ENCODE measurements at regions not wholly inside any gene's neighbourhood (a gene's known extent, or its start where the extent isn't known, plus 50 kb on each side); places are given as distances from the start of the nearest gene placed in this dataset.

DNA sequence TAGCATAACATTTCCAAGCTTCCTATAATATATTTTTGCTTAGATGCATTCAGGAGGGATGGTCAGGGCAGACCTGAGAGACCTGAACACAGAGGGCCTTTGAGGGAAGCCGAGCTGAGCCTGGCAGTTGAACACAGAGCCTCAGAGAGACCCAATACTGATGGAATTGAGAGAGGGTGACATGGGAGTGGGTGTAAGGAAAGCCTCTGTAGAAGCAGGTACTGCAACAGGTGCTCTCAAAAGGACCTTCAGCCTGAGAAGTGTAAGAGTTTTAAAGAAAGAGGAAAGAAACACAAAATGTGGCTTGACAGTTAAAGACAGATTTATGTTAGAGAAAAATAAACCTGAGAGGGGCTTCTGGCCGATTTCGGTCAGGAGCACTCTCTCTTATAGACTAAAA is 73.9 kb upstream of the PGBD5 start:
- TF ChIP-seq, protein P1, sequence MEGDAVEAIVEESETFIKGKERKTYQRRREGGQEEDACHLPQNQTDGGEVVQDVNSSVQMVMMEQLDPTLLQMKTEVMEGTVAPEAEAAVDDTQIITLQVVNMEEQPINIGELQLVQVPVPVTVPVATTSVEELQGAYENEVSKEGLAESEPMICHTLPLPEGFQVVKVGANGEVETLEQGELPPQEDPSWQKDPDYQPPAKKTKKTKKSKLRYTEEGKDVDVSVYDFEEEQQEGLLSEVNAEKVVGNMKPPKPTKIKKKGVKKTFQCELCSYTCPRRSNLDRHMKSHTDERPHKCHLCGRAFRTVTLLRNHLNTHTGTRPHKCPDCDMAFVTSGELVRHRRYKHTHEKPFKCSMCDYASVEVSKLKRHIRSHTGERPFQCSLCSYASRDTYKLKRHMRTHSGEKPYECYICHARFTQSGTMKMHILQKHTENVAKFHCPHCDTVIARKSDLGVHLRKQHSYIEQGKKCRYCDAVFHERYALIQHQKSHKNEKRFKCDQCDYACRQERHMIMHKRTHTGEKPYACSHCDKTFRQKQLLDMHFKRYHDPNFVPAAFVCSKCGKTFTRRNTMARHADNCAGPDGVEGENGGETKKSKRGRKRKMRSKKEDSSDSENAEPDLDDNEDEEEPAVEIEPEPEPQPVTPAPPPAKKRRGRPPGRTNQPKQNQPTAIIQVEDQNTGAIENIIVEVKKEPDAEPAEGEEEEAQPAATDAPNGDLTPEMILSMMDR (IDR thresholded peaks at IDR 0.05; ENCODE audit: poor library complexity, severe bottlenecking): no peak
- no peak for TF ChIP-seq MXI1 (conservative IDR thresholded peaks at IDR 0.05; ENCODE audit: poor library complexity, severe bottlenecking)
- H4K20me1 ChIP-seq (ENCODE audit: insufficient read depth): no peaks in the 10 kb centered on the region
- H3K9me3 ChIP-seq (ENCODE audit: low read length): no peaks in the 10 kb centered on the region
- no peaks in the 10 kb centered on the region for H3K79me2 ChIP-seq (replicated peaks; ENCODE audit: insufficient read depth, low read length)
- no peaks in the 10 kb centered on the region for H3K9me2 ChIP-seq (ENCODE audit: insufficient read depth, low read length)
- no peak overlapping the region for H3K9ac ChIP-seq (ENCODE audit: low read length)
- no peak overlapping the region for H3K27ac ChIP-seq (ENCODE audit: low read length)
- no peak overlapping the region for H3K4me2 ChIP-seq (ENCODE audit: low read length)
- no peaks in the 10 kb centered on the region for H3K36me3 ChIP-seq (ENCODE audit: insufficient read depth, low read length)
- no peaks in the 10 kb centered on the region for H3K27me3 ChIP-seq (ENCODE audit: insufficient read depth, low read depth, low read length)
- no peak overlapping the region for H3K4me3 ChIP-seq (ENCODE audit: low read length)
- no peaks in the 10 kb centered on the region for H3F3A ChIP-seq (ENCODE audit: insufficient read depth, low read length, poor library complexity, severe bottlenecking)
- H2AFZ ChIP-seq (ENCODE audit: low read depth, low read length): no peak overlapping the region

DNA sequence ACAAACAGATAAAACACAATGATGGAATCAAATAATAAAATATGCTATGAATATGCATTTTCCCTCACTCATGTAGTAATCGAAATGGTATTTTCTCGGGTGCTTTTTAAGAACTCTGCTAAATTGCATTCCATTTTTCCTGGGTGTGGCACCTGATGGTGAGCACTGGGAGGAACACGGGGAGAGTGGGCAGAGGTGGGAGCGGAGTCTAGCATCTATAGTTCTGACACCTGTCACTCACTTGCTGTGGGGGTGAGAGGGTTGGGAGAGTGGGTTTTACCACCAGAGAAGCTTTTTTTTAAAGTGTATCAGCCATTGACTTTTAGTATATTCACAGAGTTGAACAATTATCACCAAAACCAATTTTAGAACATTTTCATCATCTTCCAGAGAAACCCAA is 73.4 kb upstream of the PGBD5 start:
- Histone ChIP-seq H3K79me2 (replicated peaks; ENCODE audit: insufficient read depth, low read length) (no peaks in the 10 kb centered on the region), H3K9me3 (ENCODE audit: low read length) (no peaks in the 10 kb centered on the region)
- TF ChIP-seq, protein P1 (IDR thresholded peaks at IDR 0.05; ENCODE audit: poor library complexity, severe bottlenecking): no peak
- TF ChIP-seq EP300 (conservative IDR thresholded peaks at IDR 0.05; ENCODE audit: poor library complexity, severe bottlenecking): no peak
- TF ChIP-seq SMC3 (conservative IDR thresholded peaks at IDR 0.05; ENCODE audit: poor library complexity): no peak

DNA sequence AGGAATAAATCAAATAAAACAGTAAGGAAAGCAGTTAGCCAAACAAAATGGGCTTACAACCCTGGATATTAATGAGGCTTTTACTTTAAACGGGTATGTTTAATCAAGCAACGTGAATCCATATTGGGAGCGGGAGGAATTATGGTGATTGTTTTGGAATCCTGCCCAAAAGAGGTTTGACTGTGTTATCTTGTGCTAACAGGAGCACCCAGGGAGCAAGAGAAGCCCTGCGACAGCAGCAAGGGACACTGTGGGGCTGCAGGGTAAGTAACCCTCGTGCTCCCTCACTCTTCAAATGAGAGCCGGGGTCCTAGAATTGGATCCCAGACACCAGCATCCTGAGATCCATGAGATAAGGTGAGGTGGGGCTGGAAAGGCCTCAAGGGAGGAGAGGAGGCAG is 72.6 kb upstream of the PGBD5 start:
- H3K36me3 ChIP-seq (ENCODE audit: insufficient read depth, low read length): no peaks in the 10 kb centered on the region
- H3K27me3 ChIP-seq (ENCODE audit: insufficient read depth, low read depth, low read length): no peaks in the 10 kb centered on the region
- H4K20me1 ChIP-seq (ENCODE audit: insufficient read depth): no peaks in the 10 kb centered on the region
- no peak overlapping the region for H2AFZ ChIP-seq (ENCODE audit: low read depth, low read length)
- H3F3A ChIP-seq (ENCODE audit: insufficient read depth, low read length, poor library complexity, severe bottlenecking): no peaks in the 10 kb centered on the region
- no peaks in the 10 kb centered on the region for H3K79me2 ChIP-seq (replicated peaks; ENCODE audit: insufficient read depth, low read length)
- no peaks in the 10 kb centered on the region for H3K9me3 ChIP-seq (ENCODE audit: low read length)
- no peak overlapping the region for H3K4me3 ChIP-seq (ENCODE audit: low read length)
- H3K4me2 ChIP-seq (ENCODE audit: low read length): no peak overlapping the region
- H3K27ac ChIP-seq (ENCODE audit: low read length): no peak overlapping the region
- H3K9me2 ChIP-seq (ENCODE audit: insufficient read depth, low read length): no peaks in the 10 kb centered on the region
- H3K9ac ChIP-seq (ENCODE audit: low read length): no peak overlapping the region
- TF ChIP-seq POLR2AphosphoS5 (IDR thresholded peaks at IDR 0.05): no peak
- no peak for TF ChIP-seq EZH2 (IDR thresholded peaks at IDR 0.05; ENCODE audit: borderline replicate concordance, insufficient read depth, low read length, poor library complexity, severe bottlenecking)
- TF ChIP-seq, protein P1 (IDR thresholded peaks at IDR 0.05; ENCODE audit: poor library complexity, severe bottlenecking): no peak
- no peak for TF ChIP-seq SMC3 (conservative IDR thresholded peaks at IDR 0.05; ENCODE audit: poor library complexity)
- TF ChIP-seq TAF1 (IDR thresholded peaks at IDR 0.05; ENCODE audit: low read depth): no peak
- no peak for TF ChIP-seq EP300 (conservative IDR thresholded peaks at IDR 0.05; ENCODE audit: poor library complexity, severe bottlenecking)
- TF ChIP-seq MXI1 (conservative IDR thresholded peaks at IDR 0.05; ENCODE audit: poor library complexity, severe bottlenecking): no peak
- no peak for TF ChIP-seq RAD21 (conservative IDR thresholded peaks at IDR 0.05)

More for the DNA sequence above, 73.4 kb upstream of the PGBD5 start:
- Histone ChIP-seq H2AFZ (ENCODE audit: low read depth, low read length) (no peak overlapping the region), H3K9me2 (ENCODE audit: insufficient read depth, low read length) (no peaks in the 10 kb centered on the region), H3K27me3 (ENCODE audit: insufficient read depth, low read depth, low read length) (no peaks in the 10 kb centered on the region), H3K27ac (ENCODE audit: low read length) (no peak overlapping the region), H3K36me3 (ENCODE audit: insufficient read depth, low read length) (no peaks in the 10 kb centered on the region), H3K4me2 (ENCODE audit: low read length) (no peak overlapping the region), H3K4me3 (ENCODE audit: low read length) (no peak overlapping the region), H3F3A (ENCODE audit: insufficient read depth, low read length, poor library complexity, severe bottlenecking) (no peaks in the 10 kb centered on the region), H3K9ac (ENCODE audit: low read length) (no peak overlapping the region), H4K20me1 (ENCODE audit: insufficient read depth) (no peaks in the 10 kb centered on the region)
